D721Med (cell line): ENCODE measurements at regions not wholly inside any gene's neighbourhood (a gene's known extent, or its start where the extent isn't known, plus 50 kb on each side); places are given as distances from the start of the nearest gene placed in this dataset.
"Not testable (repeated sequence)": the region's sequence is repeated elsewhere in the genome, so short reads cannot be mapped to it uniquely, and the experiment has no call there.

ENCODE experiments used
- DNase-seq: peaks from one replicate; pipeline ENCODE4 v3.0.0; 2011; ENCODE audit warnings: low spot score; ENCODE audit not compliant: insufficient read length
- FAIRE-seq: peaks from 2 replicates; lab custom pipeline; 2011; peaks lifted over from hg19 to GRCh38; lab: Jason Lieb, UNC
- TF ChIP-seq, protein P1 (sequence below): IDR thresholded peaks from 2 replicates; pipeline ENCODE4 v1.5.1; 2012; ENCODE audit warnings: mild to moderate bottlenecking, control low read depth; ENCODE audit not compliant: insufficient read depth; ENCODE audit errors: missing control alignments

DNA sequence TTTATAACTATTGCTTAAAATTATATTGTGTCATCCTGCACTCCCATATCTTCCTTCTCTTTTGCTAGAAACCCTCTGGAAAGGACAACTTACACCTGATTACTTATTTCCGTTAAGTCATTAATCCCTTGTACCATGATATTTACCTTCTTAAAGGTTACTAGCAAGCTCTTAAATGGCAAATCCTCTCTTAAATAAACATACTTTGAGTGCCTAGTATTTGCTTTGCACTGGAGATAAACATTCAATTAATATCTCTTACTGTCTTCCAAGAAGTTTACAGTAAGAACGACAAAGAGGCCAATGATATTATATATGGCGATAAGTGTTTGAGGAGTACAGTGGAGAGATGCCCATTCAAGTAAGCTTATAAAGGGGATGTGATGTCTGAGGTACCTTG is 278.3 kb downstream of the HGF start:
- DNase-seq (no peak), FAIRE-seq (no peak)
- TF ChIP-seq, protein P1, sequence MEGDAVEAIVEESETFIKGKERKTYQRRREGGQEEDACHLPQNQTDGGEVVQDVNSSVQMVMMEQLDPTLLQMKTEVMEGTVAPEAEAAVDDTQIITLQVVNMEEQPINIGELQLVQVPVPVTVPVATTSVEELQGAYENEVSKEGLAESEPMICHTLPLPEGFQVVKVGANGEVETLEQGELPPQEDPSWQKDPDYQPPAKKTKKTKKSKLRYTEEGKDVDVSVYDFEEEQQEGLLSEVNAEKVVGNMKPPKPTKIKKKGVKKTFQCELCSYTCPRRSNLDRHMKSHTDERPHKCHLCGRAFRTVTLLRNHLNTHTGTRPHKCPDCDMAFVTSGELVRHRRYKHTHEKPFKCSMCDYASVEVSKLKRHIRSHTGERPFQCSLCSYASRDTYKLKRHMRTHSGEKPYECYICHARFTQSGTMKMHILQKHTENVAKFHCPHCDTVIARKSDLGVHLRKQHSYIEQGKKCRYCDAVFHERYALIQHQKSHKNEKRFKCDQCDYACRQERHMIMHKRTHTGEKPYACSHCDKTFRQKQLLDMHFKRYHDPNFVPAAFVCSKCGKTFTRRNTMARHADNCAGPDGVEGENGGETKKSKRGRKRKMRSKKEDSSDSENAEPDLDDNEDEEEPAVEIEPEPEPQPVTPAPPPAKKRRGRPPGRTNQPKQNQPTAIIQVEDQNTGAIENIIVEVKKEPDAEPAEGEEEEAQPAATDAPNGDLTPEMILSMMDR: no peak

DNA sequence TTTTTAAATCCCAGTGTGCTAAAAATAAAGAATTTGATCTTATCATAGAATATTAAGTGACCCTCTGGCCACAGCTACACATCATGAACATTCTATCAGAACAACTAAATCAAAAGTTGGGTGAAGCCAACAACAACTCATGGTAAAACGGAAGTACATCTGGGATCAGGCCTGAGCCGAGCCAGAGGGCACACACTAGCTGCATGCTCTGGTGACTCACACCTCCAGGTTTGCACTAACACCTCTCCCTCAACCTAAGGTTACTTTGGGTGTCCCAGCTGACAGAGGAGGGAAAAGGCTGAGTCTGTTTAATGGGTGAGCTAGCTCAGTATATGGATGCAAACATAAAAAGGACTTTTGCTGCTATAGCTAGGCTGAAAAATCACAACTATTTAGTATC is 281.6 kb downstream of the HGF start:
- FAIRE-seq: no peak
- DNase-seq: no peak
- TF ChIP-seq, protein P1: no peak

DNA sequence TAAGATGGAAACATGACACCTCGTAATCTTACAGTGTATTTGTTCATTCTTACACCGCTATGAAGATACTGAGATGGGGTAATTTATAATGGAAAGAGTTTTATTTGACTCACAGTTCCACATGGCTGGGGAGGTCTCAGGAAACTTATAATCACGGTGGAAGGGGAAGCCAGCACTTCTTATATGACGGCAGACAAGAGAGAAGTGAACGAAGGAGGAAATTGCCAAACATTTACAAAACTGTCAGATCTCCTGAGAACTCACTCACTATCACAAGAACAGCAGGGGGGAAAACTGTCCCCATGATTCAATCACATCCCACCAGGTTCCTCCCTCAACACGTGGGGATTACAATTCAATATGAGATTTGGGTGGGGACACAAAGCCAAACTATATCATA is 282.3 kb downstream of the HGF start:
- no peak for DNase-seq
- TF ChIP-seq, protein P1: no peak
- FAIRE-seq: no peak

DNA sequence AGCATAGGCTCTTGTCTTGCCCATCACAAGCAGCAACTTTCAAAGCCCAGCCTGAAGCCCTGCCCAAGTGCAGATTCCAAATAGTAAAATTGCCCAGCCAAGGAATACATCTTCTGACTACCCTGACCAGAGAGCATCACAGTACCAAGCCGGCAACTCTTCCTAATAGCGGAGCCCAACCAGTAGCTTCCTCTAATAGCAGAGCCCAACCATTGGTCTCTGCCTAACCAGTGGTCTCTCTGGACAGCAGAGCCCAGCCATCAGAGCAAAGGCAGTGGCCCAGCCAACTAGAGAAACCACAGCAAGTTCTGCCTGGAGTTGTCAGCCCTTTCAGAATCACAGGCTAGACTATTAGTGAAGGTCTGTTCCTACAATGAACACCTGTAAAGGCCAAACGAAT is 285.6 kb downstream of the HGF start:
- TF ChIP-seq, protein P1: no peak
- FAIRE-seq (no peak), DNase-seq (no peak)

GRCh38 chr7:81482600-81483186 is 287.2 kb downstream of the HGF start:
- peak; percentile 48 for FAIRE-seq
- TF ChIP-seq, protein P1: peak; percentile 65
- DNase-seq: peak; percentile 11

GRCh38 chr7:81478664-81479063 is 291.2 kb downstream of the HGF start:
- TF ChIP-seq, protein P1: no peak
- no peak for FAIRE-seq

DNA sequence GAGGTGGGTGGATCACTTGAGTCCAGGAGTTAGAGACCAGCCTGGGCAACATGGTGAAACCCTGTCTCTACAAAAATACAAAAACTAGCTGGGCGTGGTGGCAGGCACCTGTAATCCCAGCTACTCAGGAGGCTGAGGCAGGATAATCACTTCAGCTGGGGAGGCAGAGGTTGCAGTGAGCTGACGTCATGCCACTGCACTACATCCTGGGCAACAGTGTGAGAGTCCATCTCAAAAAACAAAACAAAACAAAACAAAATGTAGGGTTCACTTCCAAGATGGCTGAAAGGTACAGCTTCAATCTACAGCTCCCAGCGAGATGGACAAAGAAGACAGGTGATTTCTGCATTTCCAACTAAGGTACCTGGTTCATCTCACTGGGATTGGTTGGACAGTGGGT is 291.6 kb downstream of the HGF start:
- DNase-seq, FAIRE-seq: not testable (repeated sequence)

More at GRCh38 chr7:81478664-81479063, 291.2 kb downstream of the HGF start:
- no peak for DNase-seq
